ENCODE measurements at regions not wholly inside any gene's neighbourhood (a gene's known extent, or its start where the extent isn't known, plus 50 kb on each side); places are given as distances from the start of the nearest gene placed in this dataset.

DNA sequence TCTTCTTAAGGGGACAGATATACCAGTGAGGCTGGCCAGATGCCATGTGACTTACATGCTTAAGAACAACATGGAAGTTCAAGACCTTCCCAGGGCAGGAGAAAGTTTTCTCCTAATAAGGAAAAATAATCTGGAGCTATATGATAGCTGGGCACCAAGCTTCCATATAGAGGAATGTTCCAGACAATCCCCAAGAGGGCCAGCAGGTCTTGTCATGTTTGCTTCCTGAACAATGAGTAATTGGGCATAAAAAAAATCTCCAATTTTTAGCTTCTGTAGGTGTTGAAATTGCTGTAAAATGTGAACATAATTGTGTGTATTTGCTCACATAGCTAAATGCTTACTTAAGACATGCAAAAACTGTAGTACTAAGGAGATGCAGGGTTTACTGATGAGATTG is 809.5 kb upstream of the PIK3C3 start:
- no peak for DNase-seq (ENCODE audit: low read depth, low spot score)

DNA sequence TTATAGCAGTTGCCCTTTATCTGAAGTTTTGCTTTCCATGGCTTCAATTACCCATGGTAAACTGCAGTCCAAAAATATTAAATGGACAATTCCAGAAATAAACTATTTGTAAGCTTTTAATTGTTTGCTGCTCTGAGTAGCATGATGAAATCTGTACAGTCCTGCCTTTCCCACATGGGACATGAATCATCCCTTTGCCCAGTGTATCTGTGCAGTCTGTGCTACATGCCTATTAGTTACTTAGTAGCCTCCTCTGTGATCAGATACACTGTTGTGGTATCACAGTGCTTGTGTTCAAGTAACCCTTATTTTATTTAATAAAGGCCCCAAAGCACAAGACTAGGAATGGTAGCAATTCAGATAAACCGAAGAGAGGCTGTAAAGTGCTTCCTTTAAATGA is 810.6 kb upstream of the PIK3C3 start:
- no peak for DNase-seq (ENCODE audit: low read depth, low spot score)

DNA sequence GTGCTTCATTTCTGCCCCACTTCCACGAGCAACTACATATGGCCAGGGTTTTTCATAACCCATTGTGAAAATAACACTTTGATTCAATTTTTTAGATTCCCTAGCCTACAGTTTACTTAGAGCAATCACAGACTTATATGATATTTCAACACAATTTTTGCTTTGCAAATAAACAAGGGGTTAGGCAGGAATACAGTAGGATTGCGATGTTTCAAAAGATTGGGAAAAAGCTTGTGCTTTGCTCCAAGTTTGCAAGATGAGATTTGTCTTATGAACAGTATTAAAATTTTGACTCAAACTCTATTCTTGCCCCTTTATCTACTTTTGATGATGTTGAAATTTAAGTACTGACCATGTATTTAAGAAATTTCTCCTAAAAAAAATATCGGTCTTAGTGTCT is 814.5 kb upstream of the PIK3C3 start:
- no peak for DNase-seq (ENCODE audit: low read depth, low spot score)

DNA sequence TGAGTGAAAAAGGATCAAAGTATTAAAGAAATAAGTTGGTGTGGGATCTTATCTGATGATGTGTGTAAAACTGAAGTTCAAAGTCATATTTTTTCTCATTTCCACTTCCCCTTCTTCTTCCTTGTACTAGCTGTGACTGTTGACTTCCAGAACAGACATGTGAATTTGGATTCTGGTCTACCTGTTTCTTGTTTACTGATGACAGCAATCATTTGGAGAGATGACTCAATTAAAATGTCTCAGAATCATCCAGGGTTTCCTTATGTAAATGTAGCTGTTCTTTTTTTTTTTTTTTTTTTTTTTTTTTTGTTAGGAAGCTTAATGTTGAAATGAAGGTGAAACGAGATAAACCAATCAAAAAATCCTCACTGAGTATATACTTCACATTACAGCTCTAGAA is 819.9 kb upstream of the PIK3C3 start:
- no peak for DNase-seq (ENCODE audit: low read depth, low spot score)

DNA sequence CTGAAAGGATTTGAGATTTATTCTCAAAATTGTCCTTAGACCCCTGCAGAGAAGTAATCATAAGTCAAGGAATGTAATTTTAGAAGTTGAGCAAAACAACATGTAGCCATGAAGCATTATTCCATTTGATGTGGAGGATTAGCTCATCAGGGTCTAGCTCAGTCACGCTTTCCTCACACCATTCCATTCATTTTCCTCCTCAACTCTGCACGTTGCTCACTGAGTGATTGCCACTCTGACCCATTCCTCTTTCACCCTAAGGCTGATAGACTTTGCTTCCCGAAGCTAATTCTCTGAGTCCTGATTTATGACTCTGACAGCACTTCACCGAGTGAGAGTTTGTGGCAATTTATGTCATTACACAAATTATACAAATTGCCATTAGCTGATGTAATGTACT is 820.6 kb upstream of the PIK3C3 start:
- DNase-seq (ENCODE audit: low read depth, low spot score), result no peak

DNA sequence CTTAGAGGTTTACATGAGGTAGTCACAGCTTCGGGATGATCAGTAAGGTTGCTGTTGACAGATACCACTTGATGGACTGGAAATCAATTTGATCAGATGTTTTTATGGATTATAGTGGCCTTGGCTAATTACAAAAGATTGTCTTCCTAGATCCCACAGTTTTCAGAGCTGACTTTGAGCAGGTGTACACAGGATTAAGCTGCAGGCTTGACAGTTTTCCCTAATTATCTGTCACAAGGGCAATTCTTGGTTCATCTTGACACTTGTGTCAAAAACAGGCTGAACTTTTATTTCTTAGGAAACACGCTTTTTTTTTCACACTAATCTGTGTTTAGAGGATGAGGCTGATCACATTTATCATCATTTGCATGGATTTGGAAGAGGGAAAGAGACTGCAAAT is 824.0 kb upstream of the PIK3C3 start:
- DNase-seq (ENCODE audit: low read depth, low spot score), result no peak

DNA sequence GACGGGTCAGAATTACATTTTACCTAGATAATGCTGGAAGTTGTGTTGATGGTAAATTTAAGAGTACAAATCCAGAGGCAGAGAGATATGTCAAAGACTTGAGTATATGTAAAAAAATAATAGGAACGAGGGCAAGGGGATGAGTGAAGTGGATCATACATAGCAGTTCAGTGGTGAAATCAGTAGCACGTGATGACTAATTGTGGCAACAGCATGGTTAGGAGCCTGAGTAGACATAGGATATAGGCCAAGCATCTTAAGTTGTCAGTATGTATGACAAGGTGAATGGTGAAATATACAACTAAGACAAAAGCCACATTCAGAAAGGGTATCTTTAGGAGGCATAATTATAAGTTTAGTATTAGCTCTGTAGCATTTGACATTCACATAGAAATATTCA is 826.5 kb upstream of the PIK3C3 start:
- no peak for DNase-seq (ENCODE audit: low read depth, low spot score)

DNA sequence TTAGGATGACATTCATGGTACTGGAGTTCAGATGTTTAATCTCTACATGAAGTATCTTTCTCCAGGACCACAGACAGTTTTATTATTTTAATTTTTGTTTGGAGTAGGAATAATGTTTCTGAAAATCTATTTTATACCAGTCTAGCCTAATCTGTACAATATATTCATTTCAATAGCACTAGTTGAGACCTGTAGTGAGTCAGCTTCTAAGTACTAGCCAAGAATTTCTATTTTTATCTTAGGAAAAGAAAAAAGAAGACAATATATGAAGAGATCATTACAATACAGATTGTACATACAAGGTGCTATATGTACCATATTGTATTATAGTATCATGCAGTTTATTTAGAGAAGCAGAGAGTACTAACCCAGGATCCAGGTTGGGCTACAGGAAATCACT is 826.9 kb upstream of the PIK3C3 start:
- no peak for DNase-seq (ENCODE audit: low read depth, low spot score)

DNA sequence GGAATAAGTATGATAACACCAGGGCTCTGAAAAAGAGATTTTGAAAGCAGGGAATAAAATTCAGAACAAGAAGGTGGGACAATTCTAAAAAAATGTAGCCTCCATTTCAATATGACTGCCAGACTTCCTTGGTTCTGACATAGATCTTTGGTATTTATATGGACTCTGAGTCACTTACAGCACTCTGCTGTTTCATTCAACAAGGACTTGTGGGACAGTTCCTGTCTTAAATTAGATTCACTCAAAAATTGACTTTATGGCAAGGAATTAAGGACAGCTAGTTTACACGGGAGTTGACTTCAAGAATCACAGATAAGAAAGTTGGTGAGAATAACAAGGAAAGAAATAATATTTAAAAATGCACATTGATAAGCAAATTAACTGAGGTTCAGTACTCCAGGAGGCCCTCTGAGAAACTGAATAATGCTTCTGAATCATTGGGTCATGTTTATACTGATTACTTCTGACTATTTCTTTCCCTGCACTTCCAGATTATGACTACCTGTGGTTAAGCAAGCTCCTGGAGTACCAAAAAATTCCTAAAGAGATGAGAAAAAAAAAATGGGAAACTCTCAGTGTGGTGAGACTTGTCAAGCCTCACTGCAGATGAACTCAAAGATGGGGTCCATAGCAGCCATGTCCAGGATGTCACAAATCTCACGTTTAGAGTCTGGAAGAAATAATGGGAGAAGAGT is 828.3 kb upstream of the PIK3C3 start:
- DNase-seq (ENCODE audit: low read depth, low spot score), result no peak

DNA sequence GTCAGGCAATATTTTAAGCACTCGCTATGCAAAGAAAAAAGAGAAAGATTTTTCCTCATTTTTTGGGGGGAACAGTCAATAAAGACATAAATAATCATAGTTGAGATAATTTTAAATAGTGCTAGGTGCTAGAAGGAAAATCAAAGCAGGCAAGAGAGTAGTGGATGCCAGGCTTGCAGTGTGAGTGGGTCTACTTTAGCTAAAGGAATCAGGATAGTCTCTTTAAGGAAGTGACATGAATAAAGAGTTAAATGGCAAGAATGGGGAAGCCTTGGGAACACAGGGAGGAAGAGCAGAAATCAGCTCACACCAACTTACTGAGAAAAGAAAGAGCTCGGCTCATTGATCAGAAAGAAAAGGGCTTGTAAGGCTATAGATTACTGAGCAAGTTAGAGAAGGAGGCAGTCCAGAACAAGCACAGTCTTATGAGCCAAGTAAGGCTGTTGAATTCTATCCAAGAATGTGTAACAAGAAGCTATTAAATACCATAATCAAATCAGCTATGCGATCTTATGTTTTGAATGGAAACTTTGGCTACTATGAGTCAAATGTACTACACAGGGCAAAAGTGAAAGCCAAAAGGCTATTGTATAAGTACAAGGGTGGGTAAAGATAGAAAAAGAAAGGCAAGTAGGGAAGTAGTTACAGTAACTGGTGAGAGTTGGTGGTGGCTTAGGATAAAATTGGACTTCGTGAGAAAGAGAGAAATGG is 833.8 kb upstream of the PIK3C3 start:
- DNase-seq (ENCODE audit: low read depth, low spot score), result no peak

DNA sequence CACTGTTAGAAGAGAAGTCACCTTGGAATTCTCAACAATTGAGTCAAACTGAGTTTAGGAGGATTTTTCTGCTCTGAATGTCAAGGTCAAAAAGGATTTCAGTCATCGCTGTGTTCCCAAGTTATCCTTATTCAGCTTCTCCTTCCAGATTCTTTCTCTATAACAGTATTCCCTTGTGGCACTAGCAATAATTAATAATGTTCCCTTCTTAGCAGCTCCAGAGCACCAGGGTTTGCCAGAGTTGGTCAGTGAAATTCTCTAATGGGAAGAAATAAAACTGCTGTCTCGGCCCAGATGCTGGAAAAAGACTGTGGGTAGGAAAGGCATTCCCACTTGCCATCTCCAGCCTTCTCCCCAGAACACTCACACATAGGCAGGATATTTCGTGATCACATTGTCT is 836.0 kb upstream of the PIK3C3 start:
- DNase-seq (ENCODE audit: low read depth, low spot score), result no peak

DNA sequence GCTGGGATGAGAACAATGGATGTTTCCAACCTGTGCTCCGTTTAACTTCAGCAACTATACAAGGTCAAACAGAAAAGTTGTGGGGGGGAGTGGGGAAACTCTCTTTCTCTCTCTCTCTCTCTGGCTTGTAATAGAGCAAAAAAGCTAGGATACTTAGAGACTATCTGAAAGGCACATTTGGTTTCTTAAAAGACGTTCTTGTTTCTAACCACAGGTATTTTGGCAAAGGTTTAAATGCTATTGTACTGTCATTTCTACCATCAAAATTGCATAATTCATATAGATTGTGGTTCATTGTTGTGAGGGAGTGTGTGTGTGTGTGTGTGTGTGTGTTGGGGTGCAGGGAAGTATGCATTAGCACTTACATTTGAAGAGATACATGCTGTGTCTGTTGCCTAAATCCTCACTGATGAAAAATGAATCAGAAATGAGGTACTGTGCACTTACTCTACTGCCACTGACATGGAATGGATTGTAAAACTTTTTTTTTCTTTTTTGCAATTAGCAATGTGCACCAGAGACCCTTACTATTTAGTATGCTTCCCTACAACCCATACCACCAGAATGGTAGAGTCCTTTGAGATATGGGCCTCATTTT is 841.0 kb upstream of the PIK3C3 start:
- DNase-seq (ENCODE audit: low read depth, low spot score), result no peak

DNA sequence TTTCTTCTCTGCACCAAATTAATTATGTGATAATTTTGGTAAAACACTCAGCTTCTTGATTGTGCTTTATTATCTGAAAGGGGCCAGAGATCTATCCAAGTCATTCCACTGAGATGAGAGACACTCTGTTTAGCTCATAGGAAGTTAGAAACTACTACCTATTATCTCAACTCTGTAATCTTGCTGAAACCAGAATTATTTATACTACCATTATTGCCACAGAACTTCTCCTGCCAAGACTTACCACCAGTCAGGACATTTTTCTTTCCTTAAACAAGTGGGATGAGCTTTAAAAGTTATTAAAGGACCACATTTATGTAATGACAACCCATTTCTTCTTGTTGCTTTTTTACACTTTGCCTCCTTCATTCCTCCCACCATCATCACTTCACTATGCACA is 855.6 kb upstream of the PIK3C3 start:
- DNase-seq (ENCODE audit: low read depth, low spot score), result no peak

DNA sequence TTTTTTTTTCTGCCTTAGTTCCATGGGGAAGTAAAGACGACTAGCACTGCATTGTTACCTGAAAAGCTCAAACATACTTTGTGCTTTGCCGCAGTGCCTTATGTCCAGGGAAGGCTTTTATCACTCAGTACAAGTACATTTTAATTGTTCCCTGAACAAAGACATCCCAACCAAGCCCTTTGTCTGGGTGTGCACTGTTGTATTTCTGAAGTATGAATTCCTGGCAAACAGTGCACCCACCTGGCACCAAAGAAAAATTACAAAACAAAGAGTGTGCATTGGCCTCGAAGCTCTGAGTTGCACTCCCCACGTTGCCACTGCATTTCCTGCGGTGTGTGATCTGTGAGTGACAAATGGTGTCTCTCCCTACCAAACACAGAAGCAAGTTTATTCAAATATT is 858.5 kb upstream of the PIK3C3 start:
- no peak for DNase-seq (ENCODE audit: low read depth, low spot score)

DNA sequence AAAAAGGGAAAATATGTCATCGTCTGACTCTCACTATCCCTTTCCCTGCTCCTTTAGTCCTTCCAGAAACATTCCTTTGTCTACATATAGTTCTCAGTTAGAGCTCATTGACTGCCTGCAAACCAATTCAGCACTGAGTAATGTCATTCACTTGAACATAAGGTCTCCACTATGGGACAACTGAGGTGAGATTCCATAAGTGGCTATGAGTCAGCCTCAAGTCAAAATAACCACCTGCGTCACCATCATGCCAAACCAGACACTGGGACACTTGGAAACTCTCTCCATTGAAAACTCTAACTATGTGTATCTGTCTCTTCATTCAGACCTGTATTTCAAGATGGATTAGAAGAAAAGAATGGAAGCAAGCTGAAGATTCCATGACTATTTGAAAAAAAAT is 878.0 kb upstream of the PIK3C3 start:
- no peak for DNase-seq (ENCODE audit: low read depth, low spot score)

DNA sequence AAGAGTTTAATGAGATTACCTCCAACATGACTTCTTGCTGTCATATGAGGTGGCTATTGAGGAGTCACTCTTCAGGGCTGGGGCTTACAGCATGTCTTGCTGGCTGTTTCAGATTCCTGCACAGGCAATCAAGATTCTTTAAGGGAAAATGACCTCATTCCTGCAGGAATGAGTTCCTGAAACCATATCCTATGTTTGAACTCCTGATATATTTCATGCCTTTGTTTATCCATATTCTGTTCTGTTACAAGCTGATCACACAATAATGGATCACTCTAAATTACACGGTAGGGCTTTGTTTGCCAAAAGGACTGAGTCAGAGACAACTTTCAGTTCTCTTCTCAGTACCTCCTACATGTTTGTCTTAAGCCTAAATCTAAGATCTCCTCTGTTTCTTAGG is 879.8 kb upstream of the PIK3C3 start:
- no peak for DNase-seq (ENCODE audit: low read depth, low spot score)

DNA sequence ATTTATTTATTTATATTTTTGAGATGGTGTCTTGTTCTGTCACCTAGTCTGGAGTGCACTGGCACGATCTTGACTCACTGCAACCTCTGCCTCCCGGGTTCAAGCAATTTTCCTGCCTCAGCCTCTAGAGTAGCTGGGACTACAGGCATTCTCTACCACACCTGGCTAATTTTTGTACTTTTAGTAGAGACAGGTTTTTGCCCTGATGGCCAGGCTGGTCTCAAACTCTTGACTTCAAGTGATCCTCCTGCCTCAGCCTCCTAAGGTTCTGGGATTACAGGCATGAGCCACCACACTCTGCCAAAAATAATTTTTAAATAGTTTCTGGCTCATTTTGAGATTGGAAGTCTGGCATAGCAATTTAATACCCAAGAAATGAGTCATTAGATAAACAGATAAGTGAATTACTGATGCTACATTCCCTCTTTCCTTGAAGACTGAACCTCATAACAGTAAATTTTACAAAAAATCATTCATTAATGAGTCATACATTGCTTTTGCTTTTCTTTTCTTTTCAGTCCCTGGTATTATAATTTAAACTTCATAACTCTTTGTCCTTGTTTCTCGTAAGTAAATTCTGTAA is 881.6 kb upstream of the PIK3C3 start:
- DNase-seq (ENCODE audit: low read depth, low spot score), result no peak

DNA sequence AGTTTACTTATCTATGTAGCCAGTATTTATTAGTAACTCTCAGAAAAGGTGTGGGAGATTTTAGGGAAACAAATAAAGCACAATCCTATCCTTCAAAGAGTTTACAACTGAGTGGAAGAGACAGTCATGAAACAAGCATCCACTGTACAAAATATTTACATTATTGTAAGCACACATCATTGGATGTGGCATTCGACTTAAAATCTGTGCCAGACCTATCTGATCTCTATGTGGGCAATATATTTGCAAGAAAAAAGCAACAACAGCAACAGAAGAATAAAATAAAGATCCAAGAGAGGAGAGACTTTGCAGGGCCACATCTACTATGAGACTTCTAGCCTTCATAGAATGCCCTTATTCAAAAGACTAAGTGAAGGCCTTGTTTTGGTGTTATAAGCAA is 882.1 kb upstream of the PIK3C3 start:
- no peak for DNase-seq (ENCODE audit: low read depth, low spot score)

DNA sequence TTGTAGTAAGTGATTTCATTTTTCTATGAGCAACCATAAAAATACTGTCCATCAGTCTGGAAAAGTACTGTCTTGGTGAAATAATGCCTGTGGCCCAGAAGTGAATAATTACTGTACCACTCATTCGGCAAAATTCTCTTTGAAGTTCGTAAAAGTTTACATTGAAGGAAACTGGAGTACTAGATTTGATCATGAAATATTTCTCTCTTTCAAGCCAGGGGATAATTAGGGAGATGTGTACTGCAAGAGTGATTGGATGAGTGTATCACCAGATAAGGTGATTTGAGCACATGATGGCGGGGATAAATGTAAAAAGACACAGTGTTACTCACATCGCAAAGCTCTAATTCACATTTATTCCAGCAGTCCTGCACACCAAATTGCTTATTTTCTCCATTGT is 883.2 kb upstream of the PIK3C3 start:
- no peak for DNase-seq (ENCODE audit: low read depth, low spot score)

DNA sequence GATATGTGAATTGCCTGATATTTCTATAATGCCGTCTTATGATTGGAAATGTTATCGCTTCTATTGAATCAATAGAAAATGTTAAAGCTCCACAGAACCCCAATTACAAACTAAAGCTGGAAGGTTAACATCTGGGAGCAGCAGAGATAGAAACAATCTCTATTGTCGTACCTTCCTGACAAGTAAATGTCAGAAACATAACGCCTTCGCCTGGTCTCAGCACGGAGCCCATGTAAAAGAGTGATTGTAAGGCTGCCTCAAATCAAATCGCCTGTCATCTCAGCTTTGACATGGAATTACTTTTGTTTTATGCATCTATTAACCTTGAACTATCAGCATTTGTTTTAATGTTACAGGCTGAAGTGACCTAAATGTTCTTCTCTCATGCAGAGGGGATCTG is 885.9 kb upstream of the PIK3C3 start:
- no peak for DNase-seq (ENCODE audit: low read depth, low spot score)

DNA sequence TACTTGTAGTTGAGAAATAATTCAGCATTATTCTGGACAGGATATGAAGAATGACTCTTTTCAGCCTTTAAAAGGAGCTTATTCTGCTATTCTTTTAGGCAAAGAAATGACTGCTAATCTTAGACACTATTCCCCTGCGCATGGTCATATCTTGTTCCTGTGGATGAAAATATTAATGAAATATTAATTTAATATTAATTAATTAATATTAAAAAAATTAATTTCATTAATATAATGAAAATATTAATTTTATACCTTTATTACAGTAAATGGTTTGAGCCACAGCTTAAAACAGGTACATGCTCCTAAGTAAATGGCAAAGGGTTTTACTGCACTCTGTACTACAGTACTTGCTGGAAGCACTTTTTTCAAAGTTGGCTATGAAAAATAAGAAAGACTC is 890.1 kb upstream of the PIK3C3 start:
- no peak for DNase-seq (ENCODE audit: low read depth, low spot score)

DNA sequence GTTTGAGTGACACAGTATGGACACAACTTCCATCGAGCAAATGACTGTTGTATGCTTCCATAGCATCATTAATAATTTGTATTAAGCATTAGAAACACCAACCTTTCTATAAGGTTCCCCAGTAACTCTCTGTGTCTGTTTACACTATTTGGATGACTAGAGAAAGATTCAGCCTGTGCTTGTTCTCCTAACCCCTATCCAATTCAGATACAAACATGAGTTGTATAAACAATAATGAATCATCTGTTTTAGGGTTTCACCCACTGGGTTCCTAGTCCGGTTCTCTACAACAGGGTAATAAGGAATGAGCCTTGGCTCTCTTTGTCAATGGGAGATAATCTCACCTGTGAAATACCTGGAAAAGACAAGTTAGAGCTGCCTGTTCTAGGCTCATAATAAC is 894.1 kb upstream of the PIK3C3 start:
- DNase-seq (ENCODE audit: low read depth, low spot score), result no peak

DNA sequence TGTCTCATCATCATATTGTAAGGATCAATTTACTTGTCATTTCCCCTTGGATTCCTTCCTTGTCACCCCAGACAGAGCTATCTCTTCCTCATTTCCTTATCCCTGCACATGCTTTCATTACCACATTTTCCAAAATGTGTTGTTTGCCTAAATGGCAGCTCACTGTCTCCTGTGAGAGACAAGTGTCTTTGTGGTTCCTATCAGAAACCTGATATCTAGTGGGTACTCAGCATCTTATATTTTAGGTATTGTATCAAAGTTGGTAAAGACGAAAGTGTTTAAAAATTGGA is 896.0 kb upstream of the PIK3C3 start:
- DNase-seq (ENCODE audit: low read depth, low spot score), result no peak

Data from smooth muscle cell of the brain vasculature (primary cell).